ENCODE measurements at regions not wholly inside any gene's neighbourhood (a gene's known extent, or its start where the extent isn't known, plus 50 kb on each side); places are given as distances from the start of the nearest gene placed in this dataset.
"Not testable (repeated sequence)": the region's sequence is repeated elsewhere in the genome, so short reads cannot be mapped to it uniquely, and the experiment has no call there.

GRCh38 chr3:13228584-13228983, 155.4 kb upstream of the IQSEC1 start:
- ChIA-PET POLR2A (no interaction called here), CTCF (no interaction called here)
- TF ChIP-seq CTCF (IDR thresholded peaks at IDR 0.05; ENCODE audit: insufficient read depth, low read length, missing control alignments) = no peak
- DNase-seq (ENCODE audit: low read depth, low spot score) = no peak
- H3K4me3 ChIP-seq (ENCODE audit: low read depth, low read length) = no peak overlapping the region

GRCh38 chr3:13228169-13228568, 154.9 kb upstream of the IQSEC1 start:
- H3K4me3 ChIP-seq (ENCODE audit: low read depth, low read length); POLR2A ChIA-PET; CTCF ChIA-PET; DNase-seq (ENCODE audit: low read depth, low spot score): not testable (repeated sequence)

GRCh38 chr3:13227315-13228165, 154.3 kb upstream of the IQSEC1 start:
- DNase-seq (ENCODE audit: low read depth, low spot score) = no peak
- ChIA-PET CTCF (no interaction called here), POLR2A (no interaction called here)
- TF ChIP-seq CTCF (IDR thresholded peaks at IDR 0.05; ENCODE audit: insufficient read depth, low read length, missing control alignments) = no peak
- no peak overlapping the region for H3K4me3 ChIP-seq (ENCODE audit: low read depth, low read length)

- POLR2A ChIA-PET = no interaction called here
- no peak for DNase-seq (ENCODE audit: low read depth, low spot score)
- no peak for TF ChIP-seq CTCF (IDR thresholded peaks at IDR 0.05; ENCODE audit: insufficient read depth, low read length, missing control alignments)
- no peak overlapping the region for H3K4me3 ChIP-seq (ENCODE audit: low read depth, low read length)
- CTCF ChIA-PET = no interaction called here
These were observed 151.7 kb upstream of the IQSEC1 start for GRCh38 chr3:13224967-13225366.

- no peak overlapping the region for H3K4me3 ChIP-seq (ENCODE audit: low read depth, low read length)
- no peak for DNase-seq (ENCODE audit: low read depth, low spot score)
- ChIA-PET POLR2A (no interaction called here), CTCF (no interaction called here)
- no peak for TF ChIP-seq CTCF (IDR thresholded peaks at IDR 0.05; ENCODE audit: insufficient read depth, low read length, missing control alignments)
These were observed 150.5 kb upstream of the IQSEC1 start for GRCh38 chr3:13223574-13224237.

- ChIA-PET CTCF (no interaction called here), POLR2A (interaction anchor here (0.5 kb wide), 1 partner anchor 714 kb away, joined by 3 read pairs; no protein-coding TSS in a partner anchor)
- no peak for TF ChIP-seq CTCF (IDR thresholded peaks at IDR 0.05; ENCODE audit: insufficient read depth, low read length, missing control alignments)
- DNase-seq (ENCODE audit: low read depth, low spot score) = no peak
- no peak overlapping the region for H3K4me3 ChIP-seq (ENCODE audit: low read depth, low read length)
These were observed 149.8 kb upstream of the IQSEC1 start for GRCh38 chr3:13222891-13223573.
